ENCODE measurements at regions not wholly inside any gene's neighbourhood (a gene's known extent, or its start where the extent isn't known, plus 50 kb on each side); places are given as distances from the start of the nearest gene placed in this dataset.

GRCh38 chr2:196245378-196246140, 74.2 kb upstream of the STK17B start:
- TF ChIP-seq CTCF (IDR thresholded peaks at IDR 0.05), result no peak
- no peak for TF ChIP-seq EZH2 (IDR thresholded peaks at IDR 0.05)
- no peak for TF ChIP-seq EZH2phosphoT487 (IDR thresholded peaks at IDR 0.05)
